Inferior parietal cortex (tissue), 1 donor: ENCODE measurements at regions not wholly inside any gene's neighbourhood (a gene's known extent, or its start where the extent isn't known, plus 50 kb on each side); places are given as distances from the start of the nearest gene placed in this dataset.
"Not testable (repeated sequence)": the region's sequence is repeated elsewhere in the genome, so short reads cannot be mapped to it uniquely, and the experiment has no call there.

Experiments used
- DNase-seq: peaks from one replicate; pipeline ENCODE4 v3.0.0-alpha.2; 2016; ENCODE audit errors: extremely low spot score

- DNase-seq, result no peak
These were observed 262.7 kb downstream of the MATN1 start for GRCh38 chr1:30460661-30461060.

GRCh38 chr1:30458730-30459485, 264.5 kb downstream of the MATN1 start:
- DNase-seq, result not testable (repeated sequence)

- DNase-seq, result no peak
These were observed 270.5 kb downstream of the MATN1 start for GRCh38 chr1:30452925-30453324.

GRCh38 chr1:30452170-30452569, 271.2 kb downstream of the MATN1 start:
- no peak for DNase-seq

- no peak for DNase-seq
These were observed 271.8 kb downstream of the MATN1 start for GRCh38 chr1:30451532-30452125.

- no peak for DNase-seq
These were observed 272.6 kb downstream of the MATN1 start for GRCh38 chr1:30450818-30451233.

GRCh38 chr1:30450148-30450817, 273.1 kb downstream of the MATN1 start:
- no peak for DNase-seq

- DNase-seq, result no peak
These were observed 273.8 kb downstream of the MATN1 start for GRCh38 chr1:30449428-30450147.

GRCh38 chr1:30449003-30449402, 274.4 kb downstream of the MATN1 start:
- no peak for DNase-seq

- DNase-seq, result no peak
These were observed 275.7 kb downstream of the MATN1 start for GRCh38 chr1:30447701-30448100.

GRCh38 chr1:30447080-30447479, 276.3 kb downstream of the MATN1 start:
- no peak for DNase-seq

- no peak for DNase-seq
These were observed 276.9 kb downstream of the MATN1 start for GRCh38 chr1:30446508-30446907.

GRCh38 chr1:30446095-30446494, 277.3 kb downstream of the MATN1 start:
- DNase-seq, result no peak

- no peak for DNase-seq
These were observed 277.9 kb downstream of the MATN1 start for GRCh38 chr1:30445449-30445848.

- DNase-seq, result no peak
These were observed 278.5 kb downstream of the MATN1 start for GRCh38 chr1:30444850-30445249.

GRCh38 chr1:30444401-30444800, 279.0 kb downstream of the MATN1 start:
- no peak for DNase-seq

- DNase-seq, result not testable (repeated sequence)
These were observed 285.1 kb downstream of the MATN1 start for GRCh38 chr1:30438274-30438673.

GRCh38 chr1:30437059-30437576, 286.3 kb downstream of the MATN1 start:
- DNase-seq, result no peak

- no peak for DNase-seq
These were observed 295.8 kb downstream of the MATN1 start for GRCh38 chr1:30427545-30427944.

GRCh38 chr1:30425046-30425445, 298.3 kb downstream of the MATN1 start:
- no peak for DNase-seq

GRCh38 chr1:30423570-30423969, 299.8 kb downstream of the MATN1 start:
- DNase-seq, result no peak

- DNase-seq, result no peak
These were observed 301.1 kb downstream of the MATN1 start for GRCh38 chr1:30422251-30422650.
